ENCODE measurements at regions not wholly inside any gene's neighbourhood (a gene's known extent, or its start where the extent isn't known, plus 50 kb on each side); places are given as distances from the start of the nearest gene placed in this dataset.
"Not testable (repeated sequence)": the region's sequence is repeated elsewhere in the genome, so short reads cannot be mapped to it uniquely, and the experiment has no call there.

DNA sequence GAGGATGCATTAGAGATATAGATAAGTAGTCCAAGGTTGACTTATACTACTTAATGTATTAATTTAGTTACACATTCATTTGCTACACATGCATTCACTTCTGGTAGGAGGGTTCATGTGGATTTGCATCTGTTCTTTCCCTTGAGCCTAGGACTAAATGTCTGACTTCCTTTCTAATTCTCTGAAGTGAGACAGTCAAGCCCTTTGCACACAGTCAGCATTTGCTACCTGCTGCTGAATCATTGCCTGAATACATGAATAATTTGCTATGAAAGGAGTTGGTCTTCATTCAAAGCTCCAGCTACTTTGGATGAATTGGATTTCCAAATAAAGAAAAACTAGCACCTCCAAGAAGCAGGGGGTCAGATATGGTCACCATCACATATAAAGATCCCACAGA, 154.8 kb upstream of the DAB1 start:
- POLR2A ChIA-PET, result no interaction called here

DNA sequence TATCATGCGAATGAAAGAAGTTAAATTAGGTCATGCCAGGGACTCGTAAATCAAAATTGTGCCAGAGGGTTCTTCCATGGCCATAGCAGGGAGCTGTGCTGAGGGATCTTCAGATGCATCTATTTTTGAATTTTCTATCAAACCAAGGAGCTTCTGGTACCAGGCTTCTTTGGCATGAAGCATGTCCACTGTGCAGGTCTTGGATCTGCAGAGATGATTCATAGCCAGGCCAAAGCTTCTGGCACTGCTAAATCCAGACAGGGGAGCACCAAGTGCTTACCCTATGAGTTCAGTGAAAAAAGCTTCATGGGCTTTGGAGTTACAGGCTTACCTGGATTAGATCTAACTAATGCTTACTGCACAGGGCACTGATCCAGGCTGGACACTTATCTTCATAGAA, 154.2 kb upstream of the DAB1 start:
- DNase-seq (ENCODE audit: extremely low spot score), result no peak
- TF ChIP-seq, protein P1, sequence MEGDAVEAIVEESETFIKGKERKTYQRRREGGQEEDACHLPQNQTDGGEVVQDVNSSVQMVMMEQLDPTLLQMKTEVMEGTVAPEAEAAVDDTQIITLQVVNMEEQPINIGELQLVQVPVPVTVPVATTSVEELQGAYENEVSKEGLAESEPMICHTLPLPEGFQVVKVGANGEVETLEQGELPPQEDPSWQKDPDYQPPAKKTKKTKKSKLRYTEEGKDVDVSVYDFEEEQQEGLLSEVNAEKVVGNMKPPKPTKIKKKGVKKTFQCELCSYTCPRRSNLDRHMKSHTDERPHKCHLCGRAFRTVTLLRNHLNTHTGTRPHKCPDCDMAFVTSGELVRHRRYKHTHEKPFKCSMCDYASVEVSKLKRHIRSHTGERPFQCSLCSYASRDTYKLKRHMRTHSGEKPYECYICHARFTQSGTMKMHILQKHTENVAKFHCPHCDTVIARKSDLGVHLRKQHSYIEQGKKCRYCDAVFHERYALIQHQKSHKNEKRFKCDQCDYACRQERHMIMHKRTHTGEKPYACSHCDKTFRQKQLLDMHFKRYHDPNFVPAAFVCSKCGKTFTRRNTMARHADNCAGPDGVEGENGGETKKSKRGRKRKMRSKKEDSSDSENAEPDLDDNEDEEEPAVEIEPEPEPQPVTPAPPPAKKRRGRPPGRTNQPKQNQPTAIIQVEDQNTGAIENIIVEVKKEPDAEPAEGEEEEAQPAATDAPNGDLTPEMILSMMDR (IDR thresholded peaks at IDR 0.05; ENCODE audit: control extremely low read depth, extremely low read depth, low read depth, missing control alignments), result no peak
- POLR2A ChIA-PET, result no interaction called here
- CTCF ChIA-PET, result interaction anchor here (1.2 kb wide), 1 partner anchor 11 kb away, joined by 3 read pairs; no protein-coding TSS in a partner anchor

More for the DNA sequence above, 154.8 kb upstream of the DAB1 start:
- CTCF ChIA-PET, result interaction anchor here (1.2 kb wide), 1 partner anchor 10 kb away, joined by 3 read pairs; no protein-coding TSS in a partner anchor
- TF ChIP-seq, protein P1 (IDR thresholded peaks at IDR 0.05; ENCODE audit: control extremely low read depth, extremely low read depth, low read depth, missing control alignments), result no peak
- DNase-seq (ENCODE audit: extremely low spot score), result no peak

DNA sequence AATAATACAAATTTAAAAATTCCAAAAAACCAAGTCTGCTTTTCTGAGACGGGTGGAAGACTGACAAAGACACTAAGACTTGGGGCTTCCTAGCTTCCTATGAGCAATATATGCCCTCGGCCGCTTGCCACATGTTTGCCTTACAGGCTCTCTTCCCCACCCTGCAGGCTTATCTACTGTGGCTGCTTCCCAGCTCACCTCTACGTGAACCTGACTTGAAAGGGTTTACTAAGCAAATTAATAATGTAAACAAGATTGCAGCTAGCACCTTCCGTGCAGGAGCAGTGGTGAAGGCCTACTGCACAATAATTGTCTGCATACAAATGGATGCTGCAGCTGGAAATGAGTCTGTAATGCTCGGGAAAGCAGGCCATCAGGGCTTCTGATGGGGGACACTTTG, 152.9 kb upstream of the DAB1 start:
- TF ChIP-seq, protein P1 (IDR thresholded peaks at IDR 0.05; ENCODE audit: control extremely low read depth, extremely low read depth, low read depth, missing control alignments), result no peak
- DNase-seq (ENCODE audit: extremely low spot score), result no peak
- POLR2A ChIA-PET, result no interaction called here

DNA sequence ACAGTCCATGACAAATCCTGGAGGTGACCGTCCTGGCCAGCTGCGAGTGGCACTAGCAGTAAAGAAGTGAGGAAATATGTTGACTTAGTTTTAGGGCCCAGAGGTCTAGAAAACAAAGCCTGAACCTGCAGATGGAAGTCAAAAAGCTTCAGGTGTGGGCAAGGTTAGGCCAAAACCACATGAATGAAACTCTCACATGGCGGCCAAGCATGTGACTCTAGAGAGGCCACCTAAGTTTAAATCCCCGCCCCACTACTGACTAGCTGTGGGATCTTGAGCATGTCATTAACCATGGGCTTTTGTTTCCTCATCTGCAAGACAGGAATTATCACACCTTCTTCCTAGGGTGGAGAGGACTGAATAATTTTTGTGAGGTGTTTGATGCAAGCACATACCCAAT, 148.2 kb upstream of the DAB1 start:
- ChIA-PET CTCF (no interaction called here), POLR2A (no interaction called here)
- TF ChIP-seq, protein P1 (IDR thresholded peaks at IDR 0.05; ENCODE audit: control extremely low read depth, extremely low read depth, low read depth, missing control alignments), result no peak
- DNase-seq (ENCODE audit: extremely low spot score), result no peak

More for the DNA sequence above, 152.9 kb upstream of the DAB1 start:
- CTCF ChIA-PET, result no interaction called here

DNA sequence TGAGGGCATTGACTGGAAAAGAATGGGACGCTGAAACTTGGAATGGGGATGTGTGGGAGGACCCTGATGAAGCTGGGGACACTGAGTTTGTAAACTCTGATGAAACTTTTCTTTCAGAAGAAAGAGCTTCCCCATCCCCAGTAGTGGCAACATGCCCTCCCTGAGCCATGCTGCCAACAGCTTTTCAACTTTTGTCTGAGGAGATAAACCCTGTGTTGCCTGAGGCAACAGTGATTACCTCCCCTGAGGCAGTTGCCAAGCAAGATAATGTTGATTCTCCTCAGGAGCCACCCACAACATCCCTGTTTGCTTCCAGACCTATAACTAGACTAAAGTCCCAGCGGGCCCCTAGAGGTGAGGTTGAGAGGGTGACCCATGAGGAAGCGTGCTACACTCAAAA, 134.2 kb upstream of the DAB1 start:
- POLR2A ChIA-PET; DNase-seq (ENCODE audit: extremely low spot score): not testable (repeated sequence)
- CTCF ChIA-PET, result interaction anchor here (1.1 kb wide), 1 partner anchor 10 kb away, joined by 3 read pairs; no protein-coding TSS in a partner anchor

DNA sequence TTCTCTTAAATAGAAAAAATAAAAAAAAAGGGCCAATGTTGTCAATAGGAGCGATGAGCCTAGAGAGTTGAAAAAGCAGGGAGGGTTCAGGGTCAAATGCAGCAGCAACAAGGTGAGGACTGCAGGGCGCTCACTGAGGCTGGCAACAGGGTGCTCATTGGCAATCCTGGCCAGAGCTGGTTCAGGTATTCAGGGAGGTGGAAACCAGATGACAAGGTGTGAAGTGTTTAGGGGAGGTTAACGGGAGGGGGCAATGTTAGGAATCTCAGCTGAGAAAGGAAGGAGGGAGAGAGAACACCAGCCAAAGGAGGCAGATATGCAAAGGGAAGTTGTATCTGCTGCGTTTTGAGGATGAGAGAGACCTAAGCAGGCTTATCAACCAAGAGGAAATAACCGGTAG, 129.8 kb upstream of the DAB1 start:
- ChIA-PET POLR2A (no interaction called here), CTCF (no interaction called here)
- DNase-seq (ENCODE audit: extremely low spot score), result no peak
- TF ChIP-seq, protein P1 (IDR thresholded peaks at IDR 0.05; ENCODE audit: control extremely low read depth, extremely low read depth, low read depth, missing control alignments), result no peak

DNA sequence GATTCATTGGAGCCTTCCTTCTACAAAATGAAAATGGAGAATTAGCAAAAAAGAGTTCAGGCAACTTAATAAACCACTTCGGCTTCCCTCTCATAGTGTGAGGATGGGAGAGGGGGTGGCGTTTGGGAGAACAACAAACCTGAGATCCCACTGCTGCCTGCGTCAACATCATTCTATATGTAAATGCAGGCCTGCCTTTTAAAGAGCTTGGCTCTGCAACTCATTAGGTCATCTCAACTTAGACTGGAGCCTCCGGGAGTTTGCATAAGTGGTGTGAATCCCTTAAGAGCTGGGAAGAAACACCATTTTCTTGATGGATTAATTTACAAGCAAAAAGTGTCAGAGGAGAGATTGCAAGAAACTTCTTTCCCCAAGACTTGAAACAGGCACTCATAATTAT, 127.6 kb upstream of the DAB1 start:
- POLR2A ChIA-PET, result no interaction called here
- DNase-seq (ENCODE audit: extremely low spot score), result no peak
- TF ChIP-seq, protein P1 (IDR thresholded peaks at IDR 0.05; ENCODE audit: control extremely low read depth, extremely low read depth, low read depth, missing control alignments), result no peak
- CTCF ChIA-PET, result no interaction called here

Measured in GM10248 (cell line).